ENCODE measurements at regions not wholly inside any gene's neighbourhood (a gene's known extent, or its start where the extent isn't known, plus 50 kb on each side); places are given as distances from the start of the nearest gene placed in this dataset.

DNA sequence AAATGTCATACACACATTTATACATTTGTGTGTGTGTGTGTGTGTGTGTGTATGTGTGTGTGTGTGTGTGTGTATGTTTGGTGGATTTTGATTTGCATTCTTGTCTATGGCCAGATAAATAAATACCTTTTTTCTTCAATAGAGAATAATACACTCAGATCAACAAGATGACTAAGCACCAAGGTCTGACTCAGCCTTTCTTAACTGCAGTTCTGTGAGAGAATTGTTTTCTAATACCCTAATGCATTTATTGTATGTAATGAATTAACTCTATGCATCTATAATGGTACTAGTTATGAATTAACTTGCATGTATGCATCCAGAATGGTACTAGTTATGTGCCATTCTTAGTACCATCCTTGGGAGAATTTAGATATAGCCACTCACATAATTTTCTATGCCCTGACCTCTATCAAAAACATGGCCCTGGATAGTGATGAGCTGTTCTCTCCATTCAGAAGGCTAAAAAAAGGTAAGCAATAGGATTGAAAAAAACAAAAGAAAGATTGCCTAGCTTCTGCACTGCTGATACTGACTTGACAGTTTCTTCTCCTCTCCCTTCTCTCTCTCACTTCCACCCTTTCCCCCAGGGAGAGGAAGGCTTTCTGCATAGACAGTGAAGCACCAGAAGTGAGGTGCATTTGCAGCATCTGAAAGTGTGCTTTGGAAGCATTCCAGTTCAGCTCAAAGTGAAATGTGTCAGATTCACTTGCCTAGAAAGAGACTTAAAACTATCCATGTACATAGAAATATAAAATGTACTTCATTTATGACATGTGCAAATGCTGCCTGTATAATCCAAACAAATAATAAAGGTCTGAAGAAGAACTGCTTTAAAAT is 55.1 kb upstream of the CCDC112 start:
- no peak for DNase-seq
- Histone ChIP-seq H3K27me3 (peaks cover 0 to 4% (median 0%) of the 10 kb centered on the region in 4 donors), H3K36me3 (no peaks in the 10 kb centered on the region), H3K27ac (no peak overlapping the region), H3K9me3 (no peaks in the 10 kb centered on the region), H3K4me3 (no peak overlapping the region), H3K4me1 (peaks cover 2 to 14% (median 4%) of the 10 kb centered on the region in 3 donors)
- intact Hi-C loops (cut with DNase I): no loop called here
- TF ChIP-seq POLR2A (IDR thresholded peaks at IDR 0.05): no peak
- TF ChIP-seq, protein P1, sequence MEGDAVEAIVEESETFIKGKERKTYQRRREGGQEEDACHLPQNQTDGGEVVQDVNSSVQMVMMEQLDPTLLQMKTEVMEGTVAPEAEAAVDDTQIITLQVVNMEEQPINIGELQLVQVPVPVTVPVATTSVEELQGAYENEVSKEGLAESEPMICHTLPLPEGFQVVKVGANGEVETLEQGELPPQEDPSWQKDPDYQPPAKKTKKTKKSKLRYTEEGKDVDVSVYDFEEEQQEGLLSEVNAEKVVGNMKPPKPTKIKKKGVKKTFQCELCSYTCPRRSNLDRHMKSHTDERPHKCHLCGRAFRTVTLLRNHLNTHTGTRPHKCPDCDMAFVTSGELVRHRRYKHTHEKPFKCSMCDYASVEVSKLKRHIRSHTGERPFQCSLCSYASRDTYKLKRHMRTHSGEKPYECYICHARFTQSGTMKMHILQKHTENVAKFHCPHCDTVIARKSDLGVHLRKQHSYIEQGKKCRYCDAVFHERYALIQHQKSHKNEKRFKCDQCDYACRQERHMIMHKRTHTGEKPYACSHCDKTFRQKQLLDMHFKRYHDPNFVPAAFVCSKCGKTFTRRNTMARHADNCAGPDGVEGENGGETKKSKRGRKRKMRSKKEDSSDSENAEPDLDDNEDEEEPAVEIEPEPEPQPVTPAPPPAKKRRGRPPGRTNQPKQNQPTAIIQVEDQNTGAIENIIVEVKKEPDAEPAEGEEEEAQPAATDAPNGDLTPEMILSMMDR (IDR thresholded peaks at IDR 0.05): no peak

DNA sequence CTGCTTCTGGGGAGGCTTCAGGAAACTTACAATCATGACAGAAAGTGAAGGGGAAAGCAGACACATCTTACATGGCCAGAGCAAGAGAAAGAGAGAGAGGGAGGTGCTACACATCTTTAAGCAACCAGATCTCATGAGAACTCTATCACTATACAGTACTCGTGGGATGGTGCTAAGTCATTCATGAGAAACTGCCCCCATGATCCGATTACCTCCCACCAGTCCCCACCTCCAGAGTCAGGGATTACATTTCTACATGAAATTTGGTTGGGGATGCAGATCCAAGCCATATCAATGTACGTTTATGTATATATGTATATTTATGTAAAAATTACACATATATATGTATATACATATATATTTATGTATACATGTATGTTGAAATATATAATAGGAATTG is 54.4 kb upstream of the CCDC112 start:
- WGBS, 2 donors: 86 to 91% methylated on average over 3 of the region's 3 CpGs
- DNase-seq: no peak
- TF ChIP-seq, protein P1 (IDR thresholded peaks at IDR 0.05): no peak
- no peaks in the 10 kb centered on the region for H3K9me3 ChIP-seq
- H3K36me3 ChIP-seq: no peaks in the 10 kb centered on the region
- H3K27ac ChIP-seq: no peak overlapping the region
- H3K4me3 ChIP-seq: no peak overlapping the region
- H3K27me3 ChIP-seq: peaks cover 0 to 4% (median 0%) of the 10 kb centered on the region in 4 donors
- intact Hi-C loops (cut with DNase I): no loop called here
- H3K4me1 ChIP-seq: peaks cover 2 to 14% (median 4%) of the 10 kb centered on the region in 3 donors

DNA sequence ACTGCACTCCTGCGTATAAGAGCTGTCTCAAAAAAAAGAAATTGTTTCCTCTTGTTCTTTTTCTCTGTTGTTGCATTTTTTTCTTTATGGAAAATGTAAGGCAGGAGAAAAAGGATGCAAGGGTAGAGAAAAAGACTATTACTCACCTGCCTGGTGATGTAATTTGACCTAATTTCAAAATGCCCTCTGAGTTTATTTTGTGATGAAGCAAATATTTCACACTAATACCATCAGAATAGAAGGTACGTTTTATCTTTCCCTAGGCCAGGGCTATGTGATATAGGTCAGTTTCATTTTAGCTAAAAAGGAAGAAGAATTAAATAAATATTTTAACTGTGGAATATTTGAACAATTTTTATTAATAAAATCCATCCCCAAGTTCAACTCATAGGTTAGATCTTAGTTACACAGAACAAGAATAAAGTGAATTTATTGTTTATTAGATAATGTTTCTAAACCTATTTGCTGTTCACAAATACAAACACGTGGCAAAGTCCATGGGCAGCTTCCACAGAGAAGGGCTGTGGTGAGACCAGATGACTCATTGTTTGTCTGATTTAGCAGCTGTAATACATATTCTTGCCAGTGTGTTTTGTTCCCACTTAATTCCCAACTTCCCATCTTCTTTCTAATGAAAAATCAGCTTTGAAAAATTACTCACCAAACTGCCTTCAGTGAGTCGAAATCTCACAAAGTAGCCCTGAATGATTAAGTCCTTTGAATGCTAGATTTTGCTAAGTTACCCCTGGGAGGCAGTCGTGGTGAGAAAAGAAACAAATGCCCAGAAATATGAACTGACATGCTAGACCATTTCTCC is 52.8 kb upstream of the CCDC112 start:
- Histone ChIP-seq H3K27ac (no peak overlapping the region), H3K4me1 (peaks cover 2 to 14% (median 4%) of the 10 kb centered on the region in 3 donors), H3K27me3 (peaks cover 0 to 4% (median 0%) of the 10 kb centered on the region in 4 donors), H3K4me3 (no peak overlapping the region), H3K36me3 (no peaks in the 10 kb centered on the region), H3K9me3 (no peaks in the 10 kb centered on the region)
- intact Hi-C loops (cut with DNase I): no loop called here
- WGBS, 2 donors: 24 to 28% methylated on average over 5 of the region's 5 CpGs
- no peak for DNase-seq
- TF ChIP-seq POLR2A (IDR thresholded peaks at IDR 0.05): no peak
- TF ChIP-seq, protein P1 (IDR thresholded peaks at IDR 0.05): peak in 4 of 6 experiments; percentile 6 to 42 (median 14)

DNA sequence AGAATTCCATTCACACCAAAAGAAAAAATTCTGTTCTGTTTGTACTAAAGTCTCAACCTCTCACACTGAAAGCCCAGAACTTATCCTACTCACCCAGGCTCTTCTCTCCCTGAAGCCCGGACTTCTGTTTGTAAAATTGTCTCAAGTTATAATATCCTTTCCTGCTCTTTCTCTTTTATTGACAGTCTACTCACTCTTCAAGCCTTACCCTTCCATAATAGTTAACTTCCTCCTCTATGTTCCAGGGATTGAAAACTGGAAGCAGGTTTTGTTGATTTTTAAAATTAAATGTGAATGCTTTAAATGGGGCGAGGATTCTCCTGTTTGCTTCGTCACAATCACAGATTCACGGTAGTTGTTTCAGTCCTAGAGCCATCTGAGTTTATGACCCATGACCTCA is 51.7 kb upstream of the CCDC112 start:
- H3K27ac ChIP-seq: no peak overlapping the region

More for the DNA sequence above, 51.7 kb upstream of the CCDC112 start:
- no peaks in the 10 kb centered on the region for H3K9me3 ChIP-seq
- intact Hi-C loops (cut with DNase I): no loop called here
- WGBS, 2 donors: 83 to 87% methylated on average over 4 of the region's 4 CpGs
- no peak overlapping the region for H3K4me3 ChIP-seq
- H3K36me3 ChIP-seq: no peaks in the 10 kb centered on the region
- peaks cover 2 to 14% (median 4%) of the 10 kb centered on the region in 3 donors for H3K4me1 ChIP-seq
- TF ChIP-seq POLR2A (IDR thresholded peaks at IDR 0.05): no peak
- peaks cover 0 to 4% (median 0%) of the 10 kb centered on the region in 4 donors for H3K27me3 ChIP-seq
- DNase-seq: no peak
